DND-41 (cell line): ENCODE measurements at regions not wholly inside any gene's neighbourhood (a gene's known extent, or its start where the extent isn't known, plus 50 kb on each side); places are given as distances from the start of the nearest gene placed in this dataset.

Source experiments
- CTCF ChIP-seq: IDR thresholded peaks from 2 replicates; pipeline ENCODE4 v1.5.1; 2012; ENCODE audit warnings: borderline replicate concordance, low read length, moderate library complexity, mild to moderate bottlenecking; ENCODE audit not compliant: poor library complexity, severe bottlenecking; ENCODE audit errors: extremely low read depth
- EZH2 ChIP-seq: IDR thresholded peaks from 3 replicates; pipeline ENCODE4 v1.6.1; 2012; ENCODE audit warnings: borderline replicate concordance, low read depth, mild to moderate bottlenecking, moderate library complexity, low read length, inconsistent platforms; ENCODE audit not compliant: severe bottlenecking

GRCh38 chr18:45430041-45430440, 185.2 kb upstream of the SLC14A2 start:
- TF ChIP-seq CTCF: no peak
- TF ChIP-seq EZH2: no peak
